ENCODE measurements at regions not wholly inside any gene's neighbourhood (a gene's known extent, or its start where the extent isn't known, plus 50 kb on each side); places are given as distances from the start of the nearest gene placed in this dataset.

GRCh38 chrX:134747006-134747405 lies 50.0 kb downstream of the PABIR2 start:
- no peak overlapping the region for H3K4me3 ChIP-seq (ENCODE audit: low read length)

GRCh38 chrX:134746410-134746785 lies 50.6 kb downstream of the PABIR2 start:
- intact Hi-C loops (cut with micrococcal nuclease): no loop called here
- Histone ChIP-seq H3K9me3 (ENCODE audit: control insufficient read depth in 2 of 3, low read length in 3 of 3) (no peaks in the 10 kb centered on the region), H3K4me1 (ENCODE audit: control insufficient read depth in 2 of 2, insufficient read depth in 2 of 2, low read length in 2 of 2) (no peaks in the 10 kb centered on the region), H3K27ac (ENCODE audit: low read depth, low read length) (no peak overlapping the region), H3K36me3 (ENCODE audit: control insufficient read depth in 2 of 3, insufficient read depth in 3 of 3, low read length in 3 of 3) (no peaks in the 10 kb centered on the region), H3K4me3 (ENCODE audit: low read length) (no peak overlapping the region), H3K27me3 (ENCODE audit: control insufficient read depth in 2 of 2, insufficient read depth in 2 of 2, low read length in 2 of 2) (no peaks in the 10 kb centered on the region)
- ATAC-seq (no peak), DNase-seq (no peak)
- Mint-ChIP-seq H3K4me1 (no peaks in the 10 kb centered on the region), H3K9me3 (no peaks in the 10 kb centered on the region), H3K36me3 (no peaks in the 10 kb centered on the region), H3K27ac (no peak overlapping the region), H3K4me3 (no peak overlapping the region), H3K27me3 (peaks cover 0 to 7% (median 0%) of the 10 kb centered on the region in 5 donors)
- ChIA-PET CTCF (no interaction called here), POLR2A (no interaction called here)

More at GRCh38 chrX:134747006-134747405, 50.0 kb downstream of the PABIR2 start:
- H3K4me3 Mint-ChIP-seq: no peak overlapping the region
- H3K27me3 Mint-ChIP-seq: peaks cover 0 to 9% (median 0%) of the 10 kb centered on the region in 5 donors
- H3K4me1 ChIP-seq (ENCODE audit: control insufficient read depth in 2 of 2, insufficient read depth in 2 of 2, low read length in 2 of 2): no peaks in the 10 kb centered on the region
- no peaks in the 10 kb centered on the region for H3K4me1 Mint-ChIP-seq
- no peak overlapping the region for H3K27ac ChIP-seq (ENCODE audit: low read depth, low read length)
- intact Hi-C loops (cut with micrococcal nuclease): no loop called here
- H3K27me3 ChIP-seq (ENCODE audit: control insufficient read depth in 2 of 2, insufficient read depth in 2 of 2, low read length in 2 of 2): no peaks in the 10 kb centered on the region
- no peaks in the 10 kb centered on the region for H3K36me3 Mint-ChIP-seq
- no peaks in the 10 kb centered on the region for H3K36me3 ChIP-seq (ENCODE audit: control insufficient read depth in 2 of 3, insufficient read depth in 3 of 3, low read length in 3 of 3)
- no peaks in the 10 kb centered on the region for H3K9me3 ChIP-seq (ENCODE audit: control insufficient read depth in 2 of 3, low read length in 3 of 3)
- DNase-seq (no peak), ATAC-seq (no peak)
- H3K27ac Mint-ChIP-seq: no peak overlapping the region
- H3K9me3 Mint-ChIP-seq: no peaks in the 10 kb centered on the region
- ChIA-PET CTCF (no interaction called here), POLR2A (no interaction called here)

DNA sequence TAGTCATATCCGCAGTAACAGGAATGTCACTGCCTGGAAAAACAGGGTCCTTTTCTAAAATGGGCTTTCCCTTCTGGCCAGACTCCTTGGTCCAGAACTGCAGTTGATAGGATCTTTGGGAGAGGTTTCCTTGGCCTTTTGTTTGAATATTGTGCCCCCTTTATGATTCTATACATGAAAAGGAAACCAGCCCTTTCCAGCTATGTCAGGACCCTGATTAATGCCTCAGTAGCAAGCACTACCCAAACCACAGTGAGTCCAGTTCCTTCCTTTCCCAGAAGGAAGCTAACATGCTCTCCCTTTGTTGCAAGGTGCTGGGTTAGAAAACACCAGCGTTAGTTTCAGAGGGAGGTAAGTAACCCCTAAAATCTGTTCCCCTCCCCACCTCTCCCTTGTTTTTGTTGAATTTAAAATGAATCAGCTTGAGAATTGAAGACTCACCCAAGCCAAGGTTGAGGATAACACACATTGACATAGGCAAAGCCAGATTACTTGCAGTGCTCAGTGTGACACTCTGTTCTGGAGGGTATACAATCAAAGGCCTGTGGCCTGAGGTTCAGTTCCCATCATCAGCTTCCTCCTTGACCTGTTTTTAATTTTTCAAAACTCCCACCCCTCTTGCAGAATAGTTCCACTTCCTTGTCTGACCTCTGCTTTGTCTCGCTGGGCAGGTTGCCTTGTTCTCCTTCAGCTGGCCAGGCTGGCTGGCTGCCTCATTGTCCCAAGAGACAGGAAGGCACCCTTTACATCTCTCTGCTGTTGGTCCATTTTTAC lies 51.2 kb downstream of the PABIR2 start:
- ChIA-PET CTCF (no interaction called here), POLR2A (no interaction called here)
- H3K27ac ChIP-seq (ENCODE audit: low read depth, low read length): no peak overlapping the region
- Mint-ChIP-seq H3K4me1 (no peaks in the 10 kb centered on the region), H3K27ac (no peak overlapping the region), H3K36me3 (no peaks in the 10 kb centered on the region), H3K27me3 (peaks cover 0 to 4% (median 0%) of the 10 kb centered on the region in 5 donors), H3K4me3 (no peak overlapping the region), H3K9me3 (no peaks in the 10 kb centered on the region)
- no peaks in the 10 kb centered on the region for H3K36me3 ChIP-seq (ENCODE audit: control insufficient read depth in 2 of 3, insufficient read depth in 3 of 3, low read length in 3 of 3)
- no peaks in the 10 kb centered on the region for H3K27me3 ChIP-seq (ENCODE audit: control insufficient read depth in 2 of 2, insufficient read depth in 2 of 2, low read length in 2 of 2)
- ATAC-seq (no peak), DNase-seq (no peak)
- intact Hi-C loops (cut with micrococcal nuclease): no loop called here
- no peaks in the 10 kb centered on the region for H3K9me3 ChIP-seq (ENCODE audit: control insufficient read depth in 2 of 3, low read length in 3 of 3)
- H3K4me3 ChIP-seq (ENCODE audit: low read length): no peak overlapping the region
- no peaks in the 10 kb centered on the region for H3K4me1 ChIP-seq (ENCODE audit: control insufficient read depth in 2 of 2, insufficient read depth in 2 of 2, low read length in 2 of 2)

DNA sequence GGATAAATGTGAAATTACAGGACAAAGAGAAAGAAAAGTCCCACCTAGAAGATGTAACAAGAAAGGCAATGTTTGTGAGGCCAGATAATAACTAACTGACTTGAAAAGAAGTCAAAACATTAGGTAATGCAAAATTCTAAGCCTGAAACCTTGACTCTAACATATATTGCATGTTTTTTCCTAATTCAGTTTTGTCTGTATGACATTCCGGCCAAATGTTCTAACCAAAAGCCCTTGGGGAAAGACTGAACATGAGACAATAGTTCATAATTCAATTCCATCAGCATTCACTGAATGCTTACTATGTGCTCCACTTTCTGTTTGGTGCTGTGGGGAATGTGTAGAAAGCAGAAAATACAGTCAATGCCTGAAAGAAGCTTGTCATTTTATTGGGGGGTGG lies 53.9 kb downstream of the PABIR2 start:
- H3K4me3 Mint-ChIP-seq: no peak overlapping the region
- Histone ChIP-seq H3K27ac (ENCODE audit: low read depth, low read length) (no peak overlapping the region), H3K4me1 (ENCODE audit: control insufficient read depth in 2 of 2, insufficient read depth in 2 of 2, low read length in 2 of 2) (no peaks in the 10 kb centered on the region), H3K36me3 (ENCODE audit: control insufficient read depth in 2 of 3, insufficient read depth in 3 of 3, low read length in 3 of 3) (no peaks in the 10 kb centered on the region), H3K9me3 (ENCODE audit: control insufficient read depth in 2 of 3, low read length in 3 of 3) (no peaks in the 10 kb centered on the region), H3K4me3 (ENCODE audit: low read length) (no peak overlapping the region), H3K27me3 (ENCODE audit: control insufficient read depth in 2 of 2, insufficient read depth in 2 of 2, low read length in 2 of 2) (no peaks in the 10 kb centered on the region)
- no peaks in the 10 kb centered on the region for H3K36me3 Mint-ChIP-seq
- DNase-seq (no peak), ATAC-seq (no peak)
- H3K27me3 Mint-ChIP-seq: peaks cover 0 to under 1% (median 0%) of the 10 kb centered on the region in 5 donors
- CTCF ChIA-PET: no interaction called here
- H3K4me1 Mint-ChIP-seq: no peaks in the 10 kb centered on the region
- POLR2A ChIA-PET: no interaction called here
- H3K27ac Mint-ChIP-seq: no peak overlapping the region
- no peaks in the 10 kb centered on the region for H3K9me3 Mint-ChIP-seq
- intact Hi-C loops (cut with micrococcal nuclease): no loop called here

GRCh38 chrX:134742573-134742972 lies 54.4 kb downstream of the PABIR2 start:
- peaks cover 0 to 6% (median 0%) of the 10 kb centered on the region in 5 donors for H3K27me3 Mint-ChIP-seq
- Histone ChIP-seq H3K4me1 (ENCODE audit: control insufficient read depth in 2 of 2, insufficient read depth in 2 of 2, low read length in 2 of 2) (no peaks in the 10 kb centered on the region), H3K36me3 (ENCODE audit: control insufficient read depth in 2 of 3, insufficient read depth in 3 of 3, low read length in 3 of 3) (no peaks in the 10 kb centered on the region), H3K27me3 (ENCODE audit: control insufficient read depth in 2 of 2, insufficient read depth in 2 of 2, low read length in 2 of 2) (no peaks in the 10 kb centered on the region), H3K9me3 (ENCODE audit: control insufficient read depth in 2 of 3, low read length in 3 of 3) (no peaks in the 10 kb centered on the region), H3K27ac (ENCODE audit: low read depth, low read length) (no peak overlapping the region), H3K4me3 (ENCODE audit: low read length) (no peak overlapping the region)
- DNase-seq: no peak
- no peak for ATAC-seq
- H3K9me3 Mint-ChIP-seq: no peaks in the 10 kb centered on the region
- no peaks in the 10 kb centered on the region for H3K36me3 Mint-ChIP-seq
- ChIA-PET POLR2A (no interaction called here), CTCF (no interaction called here)
- H3K4me3 Mint-ChIP-seq: no peak overlapping the region
- H3K27ac Mint-ChIP-seq: no peak overlapping the region
- no peaks in the 10 kb centered on the region for H3K4me1 Mint-ChIP-seq
- intact Hi-C loops (cut with micrococcal nuclease): no loop called here

DNA sequence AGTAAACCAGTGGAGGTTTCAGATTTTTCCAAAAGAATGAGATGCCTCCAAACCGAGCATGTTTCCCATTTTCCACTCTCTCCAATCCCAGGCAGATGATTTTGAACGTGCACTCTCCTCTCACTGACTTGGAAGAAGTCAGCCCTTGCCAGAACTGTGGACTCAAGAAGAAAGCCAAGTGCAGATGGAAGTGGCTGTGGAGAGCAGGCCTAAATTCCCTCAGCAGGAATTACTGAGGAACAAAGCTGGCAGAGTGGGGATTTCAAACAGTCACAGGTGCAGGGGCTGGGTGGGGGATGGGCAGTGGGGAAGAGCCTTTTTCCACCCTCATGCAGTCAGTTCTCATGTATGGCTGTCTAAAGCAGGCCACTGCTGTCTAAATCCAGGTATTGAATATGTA lies 55.3 kb downstream of the PABIR2 start:
- no peaks in the 10 kb centered on the region for H3K4me1 Mint-ChIP-seq
- CTCF ChIA-PET: no interaction called here
- no peak overlapping the region for H3K27ac Mint-ChIP-seq
- H3K9me3 ChIP-seq (ENCODE audit: control insufficient read depth in 2 of 3, low read length in 3 of 3): no peaks in the 10 kb centered on the region
- no peaks in the 10 kb centered on the region for H3K27me3 ChIP-seq (ENCODE audit: control insufficient read depth in 2 of 2, insufficient read depth in 2 of 2, low read length in 2 of 2)
- no peak overlapping the region for H3K4me3 ChIP-seq (ENCODE audit: low read length)
- no peaks in the 10 kb centered on the region for H3K36me3 Mint-ChIP-seq
- H3K27ac ChIP-seq (ENCODE audit: low read depth, low read length): no peak overlapping the region
- H3K4me3 Mint-ChIP-seq: no peak overlapping the region
- no peaks in the 10 kb centered on the region for H3K4me1 ChIP-seq (ENCODE audit: control insufficient read depth in 2 of 2, insufficient read depth in 2 of 2, low read length in 2 of 2)
- ATAC-seq (no peak), DNase-seq (no peak)
- H3K36me3 ChIP-seq (ENCODE audit: control insufficient read depth in 2 of 3, insufficient read depth in 3 of 3, low read length in 3 of 3): no peaks in the 10 kb centered on the region
- intact Hi-C loops (cut with micrococcal nuclease): no loop called here
- POLR2A ChIA-PET: no interaction called here
- no peaks in the 10 kb centered on the region for H3K9me3 Mint-ChIP-seq
- peaks cover 0 to 6% (median 0%) of the 10 kb centered on the region in 5 donors for H3K27me3 Mint-ChIP-seq

DNA sequence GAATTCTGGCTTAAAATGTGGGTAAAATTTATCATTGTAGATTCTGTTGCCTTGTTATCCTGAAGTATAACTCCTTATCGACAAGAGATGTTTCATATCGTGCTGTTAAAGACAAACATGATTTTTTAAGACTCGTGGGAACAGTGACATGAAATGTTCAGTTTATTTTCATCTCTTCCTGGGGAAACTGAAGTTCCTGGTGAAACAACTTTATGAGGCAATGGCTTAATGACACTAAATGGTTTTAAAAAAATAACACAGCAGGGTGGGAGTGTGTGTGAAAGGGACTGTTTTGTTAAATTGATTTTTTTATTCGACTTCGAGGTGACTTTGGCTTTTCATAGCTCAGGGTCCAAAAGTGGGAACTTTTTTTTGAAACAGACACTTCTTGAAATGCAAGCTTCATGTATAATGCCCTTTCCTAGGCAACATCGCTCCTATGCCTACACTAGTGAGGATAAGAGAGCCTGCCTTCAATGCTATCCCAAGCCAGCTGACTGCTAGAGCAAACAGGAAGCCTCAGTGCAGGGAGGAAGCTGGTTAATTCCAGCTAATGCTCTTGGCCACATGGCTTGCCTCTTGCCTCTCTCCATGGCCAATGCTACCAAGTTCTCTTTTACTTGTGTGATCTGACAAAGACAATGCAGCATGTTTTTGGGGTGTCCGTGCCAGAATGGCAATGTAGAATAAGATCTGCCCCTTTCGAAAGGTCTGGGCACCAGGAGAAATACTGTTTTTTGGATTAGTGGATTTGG lies 57.8 kb downstream of the PABIR2 start:
- no peaks in the 10 kb centered on the region for H3K9me3 Mint-ChIP-seq
- ATAC-seq (no peak), DNase-seq (no peak)
- Histone ChIP-seq H3K9me3 (ENCODE audit: control insufficient read depth in 2 of 3, low read length in 3 of 3) (no peaks in the 10 kb centered on the region), H3K27ac (ENCODE audit: low read depth, low read length) (no peak overlapping the region), H3K4me3 (ENCODE audit: low read length) (no peak overlapping the region), H3K27me3 (ENCODE audit: control insufficient read depth in 2 of 2, insufficient read depth in 2 of 2, low read length in 2 of 2) (no peaks in the 10 kb centered on the region), H3K36me3 (ENCODE audit: control insufficient read depth in 2 of 3, insufficient read depth in 3 of 3, low read length in 3 of 3) (no peaks in the 10 kb centered on the region), H3K4me1 (ENCODE audit: control insufficient read depth in 2 of 2, insufficient read depth in 2 of 2, low read length in 2 of 2) (no peaks in the 10 kb centered on the region)
- POLR2A ChIA-PET: no interaction called here
- no peak overlapping the region for H3K27ac Mint-ChIP-seq
- H3K4me3 Mint-ChIP-seq: no peak overlapping the region
- peaks cover 0 to 9% (median 0%) of the 10 kb centered on the region in 5 donors for H3K27me3 Mint-ChIP-seq
- no peaks in the 10 kb centered on the region for H3K36me3 Mint-ChIP-seq
- intact Hi-C loops (cut with micrococcal nuclease): no loop called here
- no peaks in the 10 kb centered on the region for H3K4me1 Mint-ChIP-seq
- CTCF ChIA-PET: no interaction called here
